ENCODE measurements at regions not wholly inside any gene's neighbourhood (a gene's known extent, or its start where the extent isn't known, plus 50 kb on each side); places are given as distances from the start of the nearest gene placed in this dataset.

DNA sequence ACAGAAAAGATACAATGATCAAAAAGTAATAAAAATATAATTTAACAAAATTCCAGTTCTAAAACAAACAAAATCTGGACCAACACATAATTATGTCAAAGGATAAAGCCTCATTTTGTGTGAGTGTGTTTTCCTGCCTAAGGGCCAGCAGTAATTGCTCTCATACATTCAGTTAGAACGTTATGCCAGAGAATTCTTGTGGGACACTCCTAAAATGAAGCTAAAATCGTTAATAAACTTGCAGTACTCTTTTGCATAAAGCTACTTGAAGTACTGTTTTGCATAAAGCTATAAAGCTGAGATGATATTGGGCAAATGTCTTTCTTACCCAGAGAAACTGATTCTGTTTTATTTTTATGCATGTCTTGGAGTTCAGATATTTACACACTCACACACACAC lies 1072.3 kb downstream of the MAT2B start:
- Mint-ChIP-seq H3K4me1 (no peaks in the 10 kb centered on the region), H3K4me3 (no peak overlapping the region), H3K27ac (no peak overlapping the region), H3K27me3 (no peaks in the 10 kb centered on the region), H3K9me3 (peaks cover 0 to 7% (median 2%) of the 10 kb centered on the region in 7 donors), H3K36me3 (no peaks in the 10 kb centered on the region)
- DNase-seq (no peak), ATAC-seq (ENCODE audit: low read depth in 2 of 2) (no peak)
- Histone ChIP-seq H3K4me3 (ENCODE audit: low read depth, low read length) (no peak overlapping the region), H3K4me1 (ENCODE audit: control insufficient read depth, insufficient read depth, low read length, poor library complexity, severe bottlenecking) (no peaks in the 10 kb centered on the region), H3K36me3 (ENCODE audit: control insufficient read depth, insufficient read depth, low read length) (no peaks in the 10 kb centered on the region), H3K27ac (ENCODE audit: insufficient read depth, low read length, poor library complexity, severe bottlenecking) (no peak overlapping the region), H3K27me3 (ENCODE audit: control insufficient read depth, insufficient read depth, low read length) (no peaks in the 10 kb centered on the region), H3K9me3 (ENCODE audit: control insufficient read depth in 2 of 2, low read length in 2 of 2) (no peaks in the 10 kb centered on the region)

DNA sequence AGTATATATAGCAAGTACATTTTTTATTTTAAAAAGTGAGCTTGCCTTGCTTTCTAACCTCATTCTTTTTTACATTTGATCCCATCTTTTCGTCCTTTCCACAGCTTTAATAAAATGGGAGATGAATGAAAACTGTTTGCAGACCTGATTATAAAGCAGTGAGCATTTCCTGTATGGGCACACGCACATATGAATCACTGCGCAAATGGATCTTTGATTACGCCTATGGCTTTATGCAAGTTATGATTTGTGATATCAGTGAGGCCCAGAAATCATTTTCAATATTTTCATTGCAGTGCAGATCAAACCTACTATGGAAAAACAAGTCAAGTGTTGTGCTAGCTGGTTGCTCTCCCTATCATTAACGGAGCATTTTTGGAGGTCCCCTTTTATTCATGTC lies 1073.0 kb downstream of the MAT2B start:
- no peak overlapping the region for H3K4me3 ChIP-seq (ENCODE audit: low read depth, low read length)
- no peak overlapping the region for H3K27ac ChIP-seq (ENCODE audit: insufficient read depth, low read length, poor library complexity, severe bottlenecking)
- Mint-ChIP-seq H3K9me3 (peaks cover 0 to 7% (median 2%) of the 10 kb centered on the region in 7 donors), H3K4me3 (no peak overlapping the region), H3K27ac (no peak overlapping the region), H3K27me3 (no peaks in the 10 kb centered on the region), H3K4me1 (no peaks in the 10 kb centered on the region), H3K36me3 (no peaks in the 10 kb centered on the region)
- H3K4me1 ChIP-seq (ENCODE audit: control insufficient read depth, insufficient read depth, low read length, poor library complexity, severe bottlenecking) = no peaks in the 10 kb centered on the region
- H3K36me3 ChIP-seq (ENCODE audit: control insufficient read depth, insufficient read depth, low read length) = no peaks in the 10 kb centered on the region
- no peaks in the 10 kb centered on the region for H3K27me3 ChIP-seq (ENCODE audit: control insufficient read depth, insufficient read depth, low read length)
- no peaks in the 10 kb centered on the region for H3K9me3 ChIP-seq (ENCODE audit: control insufficient read depth in 2 of 2, low read length in 2 of 2)
- DNase-seq (no peak), ATAC-seq (ENCODE audit: low read depth in 2 of 2) (no peak)

DNA sequence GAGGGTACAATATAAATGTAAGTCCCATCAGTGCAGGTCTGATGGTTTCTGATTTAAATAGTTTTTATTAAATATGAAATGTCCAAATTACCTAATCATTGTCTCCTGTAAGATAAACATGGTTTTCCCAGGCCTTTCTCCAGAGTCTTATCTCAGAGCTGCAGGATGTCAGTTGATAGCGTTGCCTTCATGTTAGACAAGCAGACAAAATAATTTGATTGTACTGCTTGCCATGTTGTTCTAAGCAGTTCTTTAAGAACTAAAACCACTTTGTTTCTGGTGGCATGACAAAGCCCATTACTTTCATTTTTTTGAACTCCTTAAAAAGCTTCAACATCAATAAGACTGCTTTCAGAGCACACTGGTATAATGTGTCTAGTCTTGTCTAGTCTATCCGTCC lies 1073.5 kb downstream of the MAT2B start:
- Mint-ChIP-seq H3K4me3 (no peak overlapping the region), H3K9me3 (peaks cover 0 to 7% (median 2%) of the 10 kb centered on the region in 7 donors), H3K4me1 (no peaks in the 10 kb centered on the region), H3K27me3 (no peaks in the 10 kb centered on the region), H3K36me3 (no peaks in the 10 kb centered on the region), H3K27ac (no peak overlapping the region)
- no peaks in the 10 kb centered on the region for H3K27me3 ChIP-seq (ENCODE audit: control insufficient read depth, insufficient read depth, low read length)
- H3K36me3 ChIP-seq (ENCODE audit: control insufficient read depth, insufficient read depth, low read length) = no peaks in the 10 kb centered on the region
- H3K4me1 ChIP-seq (ENCODE audit: control insufficient read depth, insufficient read depth, low read length, poor library complexity, severe bottlenecking) = no peaks in the 10 kb centered on the region
- ATAC-seq (ENCODE audit: low read depth in 2 of 2) (no peak), DNase-seq (no peak)
- H3K9me3 ChIP-seq (ENCODE audit: control insufficient read depth in 2 of 2, low read length in 2 of 2) = no peaks in the 10 kb centered on the region
- no peak overlapping the region for H3K4me3 ChIP-seq (ENCODE audit: low read depth, low read length)
- no peak overlapping the region for H3K27ac ChIP-seq (ENCODE audit: insufficient read depth, low read length, poor library complexity, severe bottlenecking)

DNA sequence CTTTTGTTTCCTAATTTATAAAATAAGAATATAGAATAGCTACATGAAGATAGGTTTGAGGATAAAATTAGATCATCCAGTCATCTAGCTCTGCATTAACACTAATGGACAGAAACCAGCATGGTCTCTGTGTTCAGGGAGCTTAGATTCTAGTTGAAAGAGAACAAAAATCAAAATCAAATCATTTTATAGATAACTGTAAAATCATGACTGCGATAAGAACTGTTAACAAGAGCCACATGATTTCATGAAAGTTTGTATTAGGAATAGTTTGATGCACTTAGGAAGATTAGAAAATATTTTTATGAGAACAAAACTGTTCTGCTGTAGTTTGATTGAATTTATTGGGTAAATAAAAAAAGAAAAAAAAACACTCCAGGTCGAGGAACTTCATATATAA lies 1074.7 kb downstream of the MAT2B start:
- Histone ChIP-seq H3K4me3 (ENCODE audit: low read depth, low read length) (no peak overlapping the region), H3K4me1 (ENCODE audit: control insufficient read depth, insufficient read depth, low read length, poor library complexity, severe bottlenecking) (no peaks in the 10 kb centered on the region), H3K27me3 (ENCODE audit: control insufficient read depth, insufficient read depth, low read length) (no peaks in the 10 kb centered on the region), H3K27ac (ENCODE audit: insufficient read depth, low read length, poor library complexity, severe bottlenecking) (no peak overlapping the region), H3K9me3 (ENCODE audit: control insufficient read depth in 2 of 2, low read length in 2 of 2) (no peaks in the 10 kb centered on the region), H3K36me3 (ENCODE audit: control insufficient read depth, insufficient read depth, low read length) (no peaks in the 10 kb centered on the region)
- ATAC-seq (ENCODE audit: low read depth in 2 of 2) (no peak), DNase-seq (no peak)
- Mint-ChIP-seq H3K9me3 (peaks cover 0 to 8% (median 4%) of the 10 kb centered on the region in 7 donors), H3K4me3 (no peak overlapping the region), H3K4me1 (no peaks in the 10 kb centered on the region), H3K27ac (no peak overlapping the region), H3K36me3 (no peaks in the 10 kb centered on the region), H3K27me3 (no peaks in the 10 kb centered on the region)

DNA sequence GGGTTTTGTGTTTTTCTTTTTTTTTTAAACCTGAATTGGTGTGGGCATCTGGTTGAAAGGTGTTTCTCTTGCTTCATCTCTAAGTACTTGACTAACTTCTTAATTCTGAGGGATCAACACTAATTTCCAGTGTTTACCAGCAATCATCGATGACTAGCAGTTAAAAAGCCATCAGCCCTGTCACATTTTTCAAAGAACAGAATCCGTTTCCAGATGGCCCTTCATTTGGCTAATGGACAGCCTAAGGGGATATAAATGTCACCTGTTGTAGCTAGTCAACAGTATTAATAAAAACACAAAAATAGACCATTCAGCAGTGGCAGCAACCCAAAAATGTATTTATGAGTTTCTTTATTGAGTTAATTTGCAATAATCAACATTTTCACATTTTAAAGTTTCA lies 1076.5 kb downstream of the MAT2B start:
- Mint-ChIP-seq H3K4me1 (no peaks in the 10 kb centered on the region), H3K9me3 (peaks cover 0 to 12% (median 4%) of the 10 kb centered on the region in 7 donors), H3K36me3 (no peaks in the 10 kb centered on the region), H3K27me3 (no peaks in the 10 kb centered on the region), H3K4me3 (no peak overlapping the region), H3K27ac (no peak overlapping the region)
- no peak for ATAC-seq (ENCODE audit: low read depth in 2 of 2)
- no peaks in the 10 kb centered on the region for H3K36me3 ChIP-seq (ENCODE audit: control insufficient read depth, insufficient read depth, low read length)
- H3K27me3 ChIP-seq (ENCODE audit: control insufficient read depth, insufficient read depth, low read length) = no peaks in the 10 kb centered on the region
- no peak overlapping the region for H3K27ac ChIP-seq (ENCODE audit: insufficient read depth, low read length, poor library complexity, severe bottlenecking)
- H3K9me3 ChIP-seq (ENCODE audit: control insufficient read depth in 2 of 2, low read length in 2 of 2) = peaks cover 0 to 2% of the 10 kb centered on the region in 2 experiments
- H3K4me3 ChIP-seq (ENCODE audit: low read depth, low read length) = no peak overlapping the region
- DNase-seq = no peak
- H3K4me1 ChIP-seq (ENCODE audit: control insufficient read depth, insufficient read depth, low read length, poor library complexity, severe bottlenecking) = no peaks in the 10 kb centered on the region

DNA sequence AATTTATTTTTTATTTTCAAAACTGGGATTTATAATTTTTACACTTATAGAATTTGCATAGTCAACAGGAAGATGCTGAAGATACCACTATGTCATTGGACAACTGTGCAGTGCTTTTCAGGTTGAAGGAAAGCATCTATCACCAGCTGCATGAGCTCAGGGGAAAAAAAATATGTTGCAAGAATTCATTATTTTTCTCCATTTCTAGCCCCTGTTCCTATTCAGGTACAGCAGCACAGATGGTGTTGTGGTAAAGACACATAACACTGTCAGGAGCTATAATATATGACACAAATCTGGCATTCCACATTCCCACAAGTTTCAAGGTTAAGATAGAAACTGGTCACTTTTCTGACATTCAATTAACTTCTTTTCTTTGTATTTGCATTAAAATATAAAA lies 1088.6 kb downstream of the MAT2B start:
- Histone ChIP-seq H3K9me3 (ENCODE audit: control insufficient read depth in 2 of 2, low read length in 2 of 2) (peaks cover 0 to 2% of the 10 kb centered on the region in 2 experiments), H3K27me3 (ENCODE audit: control insufficient read depth, insufficient read depth, low read length) (no peaks in the 10 kb centered on the region), H3K4me1 (ENCODE audit: control insufficient read depth, insufficient read depth, low read length, poor library complexity, severe bottlenecking) (no peaks in the 10 kb centered on the region), H3K4me3 (ENCODE audit: low read depth, low read length) (no peak overlapping the region), H3K36me3 (ENCODE audit: control insufficient read depth, insufficient read depth, low read length) (no peaks in the 10 kb centered on the region), H3K27ac (ENCODE audit: insufficient read depth, low read length, poor library complexity, severe bottlenecking) (no peak overlapping the region)
- Mint-ChIP-seq H3K4me3 (no peak overlapping the region), H3K27ac (no peak overlapping the region), H3K36me3 (no peaks in the 10 kb centered on the region), H3K27me3 (no peaks in the 10 kb centered on the region), H3K4me1 (no peaks in the 10 kb centered on the region), H3K9me3 (peaks cover 0 to 16% (median 3%) of the 10 kb centered on the region in 7 donors)
- ATAC-seq (ENCODE audit: low read depth in 2 of 2) = no peak
- DNase-seq = no peak

DNA sequence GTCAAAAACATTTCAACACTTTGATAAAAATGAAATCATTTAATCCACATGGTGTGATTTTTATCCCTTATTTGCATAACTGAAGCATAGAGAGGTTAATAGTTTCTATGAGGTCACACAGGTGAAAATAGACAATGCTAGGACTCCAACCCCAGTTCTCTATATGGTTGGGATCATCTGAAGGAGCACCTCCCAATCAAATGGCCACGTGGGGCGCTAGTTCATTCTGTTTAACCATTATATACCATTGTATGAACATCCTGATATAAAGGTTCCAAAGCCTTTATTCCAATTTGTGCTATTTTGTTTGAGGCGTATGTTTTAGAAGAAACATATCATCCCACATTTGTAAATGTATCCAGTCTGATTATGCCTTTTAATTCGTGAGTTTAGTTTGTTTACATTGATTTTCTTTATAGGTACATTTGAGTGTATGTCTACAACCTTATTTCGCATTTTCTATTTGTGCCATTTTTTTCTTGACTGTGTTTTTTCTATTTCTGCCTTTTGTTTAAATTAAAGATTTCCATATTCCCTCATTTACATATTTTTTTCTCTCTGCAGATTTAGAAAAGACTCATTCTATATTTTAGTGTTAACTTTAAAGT lies 1092.0 kb downstream of the MAT2B start:
- Mint-ChIP-seq H3K27ac (no peak overlapping the region), H3K36me3 (no peaks in the 10 kb centered on the region), H3K4me3 (no peak overlapping the region), H3K27me3 (no peaks in the 10 kb centered on the region), H3K4me1 (no peaks in the 10 kb centered on the region), H3K9me3 (peaks cover 0 to 19% (median 6%) of the 10 kb centered on the region in 7 donors)
- no peaks in the 10 kb centered on the region for H3K4me1 ChIP-seq (ENCODE audit: control insufficient read depth, insufficient read depth, low read length, poor library complexity, severe bottlenecking)
- no peak for DNase-seq
- H3K27ac ChIP-seq (ENCODE audit: insufficient read depth, low read length, poor library complexity, severe bottlenecking) = no peak overlapping the region
- H3K4me3 ChIP-seq (ENCODE audit: low read depth, low read length) = no peak overlapping the region
- no peaks in the 10 kb centered on the region for H3K27me3 ChIP-seq (ENCODE audit: control insufficient read depth, insufficient read depth, low read length)
- no peak for ATAC-seq (ENCODE audit: low read depth in 2 of 2)
- H3K9me3 ChIP-seq (ENCODE audit: control insufficient read depth in 2 of 2, low read length in 2 of 2) = peaks cover 0 to 22% of the 10 kb centered on the region in 2 experiments
- H3K36me3 ChIP-seq (ENCODE audit: control insufficient read depth, insufficient read depth, low read length) = no peaks in the 10 kb centered on the region

DNA sequence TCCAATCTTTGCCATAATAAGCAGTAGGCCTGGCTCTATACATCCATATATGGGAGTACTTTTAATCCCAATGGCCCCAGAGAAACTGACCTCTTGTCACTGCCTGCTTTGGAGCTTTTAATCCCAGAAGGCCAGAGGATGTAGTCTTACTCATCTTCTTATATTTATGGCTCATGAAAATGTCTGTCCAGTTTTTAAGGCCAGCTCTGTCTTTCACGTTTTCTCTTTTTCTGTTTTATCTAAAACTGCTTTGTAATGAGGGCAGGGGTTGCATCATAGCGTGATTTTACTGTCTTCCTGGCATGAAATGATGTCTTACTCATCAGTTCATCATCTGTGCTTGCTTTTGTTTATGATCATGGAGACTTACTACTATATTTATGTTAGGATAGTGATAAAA lies 1094.9 kb downstream of the MAT2B start:
- Mint-ChIP-seq H3K36me3 (no peaks in the 10 kb centered on the region), H3K4me1 (no peaks in the 10 kb centered on the region), H3K4me3 (no peak overlapping the region), H3K27ac (no peak overlapping the region), H3K9me3 (peaks cover 0 to 12% (median 6%) of the 10 kb centered on the region in 7 donors), H3K27me3 (no peaks in the 10 kb centered on the region)
- ATAC-seq (ENCODE audit: low read depth in 2 of 2) (no peak), DNase-seq (no peak)
- no peaks in the 10 kb centered on the region for H3K4me1 ChIP-seq (ENCODE audit: control insufficient read depth, insufficient read depth, low read length, poor library complexity, severe bottlenecking)
- no peaks in the 10 kb centered on the region for H3K36me3 ChIP-seq (ENCODE audit: control insufficient read depth, insufficient read depth, low read length)
- no peak overlapping the region for H3K27ac ChIP-seq (ENCODE audit: insufficient read depth, low read length, poor library complexity, severe bottlenecking)
- H3K27me3 ChIP-seq (ENCODE audit: control insufficient read depth, insufficient read depth, low read length) = no peaks in the 10 kb centered on the region
- peaks cover 0 to 22% of the 10 kb centered on the region in 2 experiments for H3K9me3 ChIP-seq (ENCODE audit: control insufficient read depth in 2 of 2, low read length in 2 of 2)
- no peak overlapping the region for H3K4me3 ChIP-seq (ENCODE audit: low read depth, low read length)
